Left lung (tissue), 4 donors: ENCODE measurements at regions not wholly inside any gene's neighbourhood (a gene's known extent, or its start where the extent isn't known, plus 50 kb on each side); places are given as distances from the start of the nearest gene placed in this dataset.

Experiments
- ATAC-seq: fragments of 200-7000 bp; cut with Tn5 transposase; one replicate; pipeline ENCODE4 v1.9.1; 2020; ENCODE audit warnings: moderate library complexity
- DNase-seq, 4 donors: peaks; one replicate each; pipeline ENCODE4 v3.0.0-alpha.2; 2013 to 2020
- H3K27ac ChIP-seq, 2 donors: fragments of 200-600 bp; sonication (generic) in 1 of 2; one replicate each; pipeline versions ENCODE4 v1.5.0 to v1.8.0; 2020 to 2021
- H3K27me3 ChIP-seq, 2 donors: fragments of 200-600 bp; sonication (generic) in 1 of 2; one replicate each; pipeline versions ENCODE4 v1.5.0 to v1.8.0; 2020 to 2021
- H3K36me3 ChIP-seq, 2 donors: fragments of 200-600 bp; sonication (generic) in 1 of 2; one replicate each; pipeline versions ENCODE4 v1.5.0 to v1.8.0; 2020 to 2021
- H3K4me1 ChIP-seq, 2 donors: fragments of 200-600 bp; one replicate each; pipeline ENCODE4 v1.8.0; 2021
- H3K4me3 ChIP-seq, 2 donors: fragments of 200-600 bp; sonication (generic) in 1 of 2; one replicate each; pipeline versions ENCODE4 v1.5.0 to v1.8.0; 2020 to 2021; ENCODE audit warnings: mild to moderate bottlenecking in 1 of 2
- H3K9me3 ChIP-seq, 2 donors: fragments of 200-600 bp; sonication (generic) in 1 of 2; one replicate each; pipeline versions ENCODE4 v1.5.0 to v1.8.0; 2020 to 2021
- CTCF ChIP-seq, 2 donors: fragments of 200-600 bp; sonication (generic) in 1 of 2; IDR thresholded peaks; one replicate each; pipeline versions ENCODE4 v1.5.0 to v1.8.0; 2021; ENCODE audit warnings: antibody characterized with exemption in 2 of 2
- intact Hi-C, 2 donors: fragments of 100-400 bp; cut with DNase I; formaldehyde crosslinking; loops; one replicate each; pipeline versions ENCODE4 v1.11.2 to v1.14.2; 2022
- donor health status: DM: no; HTN: yes; CAD: no.
- donor health status: DM: no; HTN: no; CAD: no.

DNA sequence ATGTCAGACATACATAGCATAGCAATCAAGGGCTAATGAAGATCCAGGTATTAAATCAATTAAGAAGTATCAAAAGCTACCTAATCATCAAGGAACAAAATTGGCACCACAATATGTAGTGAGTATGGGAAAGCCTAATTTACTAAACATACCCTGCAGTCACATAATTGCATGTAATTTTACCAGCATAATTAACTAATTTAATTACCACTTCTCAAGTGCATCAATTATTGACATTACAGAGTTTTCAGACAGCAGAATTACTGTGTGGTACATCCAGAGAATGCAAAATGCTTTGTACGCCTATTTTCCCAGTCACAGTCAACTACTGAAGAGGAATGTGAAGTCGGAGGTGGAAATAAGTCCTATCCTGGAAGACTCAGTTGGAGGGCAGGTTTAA is 279.0 kb upstream of the ID4 start:
- Histone ChIP-seq H3K9me3 (peaks cover 0 to 3% of the 10 kb centered on the region in 2 donors), H3K27me3 (no peaks in the 10 kb centered on the region), H3K4me3 (no peak overlapping the region), H3K36me3 (no peaks in the 10 kb centered on the region), H3K4me1 (no peaks in the 10 kb centered on the region), H3K27ac (no peak overlapping the region)
- ATAC-seq = no peak
- TF ChIP-seq CTCF (IDR thresholded peaks at IDR 0.05) = no peak
- intact Hi-C loops = no loop called here
- DNase-seq = no peak

DNA sequence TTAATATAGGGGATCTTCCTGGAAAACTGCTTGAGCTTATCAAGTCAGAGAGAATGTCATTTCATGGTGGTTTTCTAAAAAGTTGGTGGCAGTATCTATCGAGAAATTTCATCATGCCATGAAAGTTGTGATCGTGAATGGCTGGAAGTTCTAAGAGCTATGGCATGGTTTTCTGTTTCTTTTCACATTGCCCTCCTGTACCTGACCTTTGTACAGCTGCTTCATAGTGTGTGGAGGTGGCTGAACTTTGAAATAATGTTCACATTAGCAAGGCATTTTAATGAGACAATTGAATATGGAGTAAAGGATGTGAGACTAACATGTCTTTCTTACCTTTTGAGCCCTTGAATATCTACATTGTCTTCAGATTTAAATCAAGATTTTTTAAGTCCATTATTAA is 278.2 kb upstream of the ID4 start:
- Histone ChIP-seq H3K27me3 (no peaks in the 10 kb centered on the region), H3K9me3 (no peaks in the 10 kb centered on the region), H3K4me1 (no peaks in the 10 kb centered on the region), H3K27ac (no peak overlapping the region), H3K4me3 (no peak overlapping the region), H3K36me3 (no peaks in the 10 kb centered on the region)
- intact Hi-C loops = no loop called here
- DNase-seq (no peak), ATAC-seq (no peak)
- no peak for TF ChIP-seq CTCF (IDR thresholded peaks at IDR 0.05)

DNA sequence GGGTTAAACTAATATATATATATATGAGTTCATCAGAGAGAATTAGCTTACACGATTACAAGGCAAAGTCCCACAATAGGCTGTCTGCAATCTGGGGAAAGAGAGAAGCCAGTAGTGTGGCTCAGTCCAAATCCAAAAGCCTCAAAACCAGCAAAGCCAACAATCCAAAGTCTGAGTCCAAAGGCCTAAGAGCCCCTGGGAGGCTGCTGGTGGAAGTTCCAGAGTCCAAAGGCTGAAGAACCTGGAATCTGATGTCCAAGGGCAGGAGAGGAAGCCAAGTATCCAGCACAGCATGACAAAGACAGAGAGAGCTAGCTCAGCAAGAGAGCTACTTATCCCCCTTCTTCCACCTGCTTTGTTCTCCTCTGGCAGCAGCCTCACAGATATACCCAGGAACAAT is 274.7 kb upstream of the ID4 start:
- Histone ChIP-seq H3K4me1 (no peaks in the 10 kb centered on the region), H3K4me3 (no peak overlapping the region), H3K27me3 (no peaks in the 10 kb centered on the region), H3K36me3 (no peaks in the 10 kb centered on the region), H3K9me3 (no peaks in the 10 kb centered on the region), H3K27ac (no peak overlapping the region)
- ATAC-seq (no peak), DNase-seq (no peak)
- intact Hi-C loops = no loop called here
- no peak for TF ChIP-seq CTCF (IDR thresholded peaks at IDR 0.05)

- intact Hi-C loops = no loop called here
- H3K36me3 ChIP-seq = no peaks in the 10 kb centered on the region
- H3K9me3 ChIP-seq = no peaks in the 10 kb centered on the region
- H3K4me3 ChIP-seq = no peak overlapping the region
- no peaks in the 10 kb centered on the region for H3K4me1 ChIP-seq
- H3K27me3 ChIP-seq = no peaks in the 10 kb centered on the region
- no peak for TF ChIP-seq CTCF (IDR thresholded peaks at IDR 0.05)
- ATAC-seq = no peak
- no peak for DNase-seq
- H3K27ac ChIP-seq = no peak overlapping the region
Observed at GRCh38 chr6:19569563-19569962, 267.6 kb upstream of the ID4 start.

DNA sequence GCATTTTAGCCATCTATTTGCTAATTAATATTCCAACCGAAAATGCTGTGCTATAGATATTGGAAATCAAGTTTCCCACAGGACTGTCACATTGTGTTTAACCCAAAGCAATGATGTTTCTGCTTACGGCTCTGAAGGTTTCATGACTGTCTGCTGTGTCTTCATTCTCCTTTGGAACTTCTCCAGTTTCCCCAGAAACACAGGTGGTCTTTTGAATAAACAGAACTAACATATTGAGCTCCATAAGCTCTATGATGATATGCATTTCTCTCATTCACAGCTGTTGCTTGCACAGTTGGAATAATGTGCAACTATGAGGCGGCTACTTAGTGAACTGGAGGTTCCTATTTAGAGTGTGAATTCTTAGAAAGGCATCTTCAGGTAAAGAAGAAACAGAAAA is 266.0 kb upstream of the ID4 start:
- intact Hi-C loops = no loop called here
- H3K4me1 ChIP-seq = no peaks in the 10 kb centered on the region
- DNase-seq = no peak
- H3K36me3 ChIP-seq = no peaks in the 10 kb centered on the region
- ATAC-seq = no peak
- no peak overlapping the region for H3K27ac ChIP-seq
- peaks cover 0 to under 1% of the 10 kb centered on the region in 2 donors for H3K9me3 ChIP-seq
- TF ChIP-seq CTCF (IDR thresholded peaks at IDR 0.05) = no peak
- H3K27me3 ChIP-seq = no peaks in the 10 kb centered on the region
- no peak overlapping the region for H3K4me3 ChIP-seq
